ENCODE measurements at regions not wholly inside any gene's neighbourhood (a gene's known extent, or its start where the extent isn't known, plus 50 kb on each side); places are given as distances from the start of the nearest gene placed in this dataset.
A peak's percentile ranks its signal among the peaks of the same experiment; 100 is the strongest.

DNA sequence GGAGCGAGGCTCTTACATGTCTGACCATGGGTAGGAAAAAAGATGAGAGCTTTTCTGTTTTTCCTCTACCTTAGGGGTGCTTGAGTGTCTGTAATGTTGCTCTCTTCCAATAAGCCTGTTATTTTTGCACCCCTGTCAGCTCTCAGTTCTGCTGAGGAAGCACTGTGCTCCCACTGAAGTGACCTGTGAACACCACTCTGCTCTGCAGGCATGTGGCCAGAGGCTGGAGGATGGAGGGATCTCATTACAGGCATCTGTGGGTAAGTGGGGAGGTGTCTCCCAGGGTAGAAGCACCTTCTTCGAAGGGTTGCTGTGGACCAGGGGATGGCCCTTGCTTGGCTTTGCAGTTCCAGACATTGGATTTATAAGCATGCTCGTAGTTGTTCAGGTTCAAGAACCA, 56.8 kb upstream of the RBM15 start:
- TF ChIP-seq, protein P1, sequence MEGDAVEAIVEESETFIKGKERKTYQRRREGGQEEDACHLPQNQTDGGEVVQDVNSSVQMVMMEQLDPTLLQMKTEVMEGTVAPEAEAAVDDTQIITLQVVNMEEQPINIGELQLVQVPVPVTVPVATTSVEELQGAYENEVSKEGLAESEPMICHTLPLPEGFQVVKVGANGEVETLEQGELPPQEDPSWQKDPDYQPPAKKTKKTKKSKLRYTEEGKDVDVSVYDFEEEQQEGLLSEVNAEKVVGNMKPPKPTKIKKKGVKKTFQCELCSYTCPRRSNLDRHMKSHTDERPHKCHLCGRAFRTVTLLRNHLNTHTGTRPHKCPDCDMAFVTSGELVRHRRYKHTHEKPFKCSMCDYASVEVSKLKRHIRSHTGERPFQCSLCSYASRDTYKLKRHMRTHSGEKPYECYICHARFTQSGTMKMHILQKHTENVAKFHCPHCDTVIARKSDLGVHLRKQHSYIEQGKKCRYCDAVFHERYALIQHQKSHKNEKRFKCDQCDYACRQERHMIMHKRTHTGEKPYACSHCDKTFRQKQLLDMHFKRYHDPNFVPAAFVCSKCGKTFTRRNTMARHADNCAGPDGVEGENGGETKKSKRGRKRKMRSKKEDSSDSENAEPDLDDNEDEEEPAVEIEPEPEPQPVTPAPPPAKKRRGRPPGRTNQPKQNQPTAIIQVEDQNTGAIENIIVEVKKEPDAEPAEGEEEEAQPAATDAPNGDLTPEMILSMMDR (IDR thresholded peaks at IDR 0.05), result no peak
- intact Hi-C loops (cut with DNase I), result no loop called here
- no peaks in the 10 kb centered on the region for H3K4me1 ChIP-seq
- H3K27ac ChIP-seq, result no peak overlapping the region
- DNase-seq, result no peak
- no peak for ATAC-seq
- no peaks in the 10 kb centered on the region for H3K36me3 ChIP-seq
- H3K9me3 ChIP-seq, result no peaks in the 10 kb centered on the region
- H3K4me3 ChIP-seq, result no peak overlapping the region
- H3K27me3 ChIP-seq, result no peaks in the 10 kb centered on the region

DNA sequence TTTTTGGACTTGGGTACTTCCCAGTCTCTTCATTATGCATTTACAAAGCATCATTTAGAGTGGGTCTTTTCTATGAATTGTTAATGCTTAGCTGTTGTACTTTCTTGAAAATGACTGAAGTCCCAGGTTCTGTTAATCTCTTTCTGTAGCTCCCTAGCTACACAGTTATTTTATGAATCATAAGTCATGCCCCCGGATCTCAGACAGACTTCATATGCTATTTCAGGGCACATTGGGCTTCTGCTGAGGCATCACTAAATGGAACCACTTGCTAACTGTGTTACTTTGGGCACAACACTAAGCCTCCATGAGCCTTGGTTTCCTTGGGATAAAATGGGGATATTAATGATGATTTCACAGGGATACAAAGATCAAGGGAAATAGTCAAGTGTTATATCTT, 55.5 kb upstream of the RBM15 start:
- Histone ChIP-seq H3K9me3 (no peaks in the 10 kb centered on the region), H3K4me1 (no peaks in the 10 kb centered on the region), H3K27me3 (no peaks in the 10 kb centered on the region), H3K27ac (no peak overlapping the region), H3K4me3 (no peak overlapping the region), H3K36me3 (no peaks in the 10 kb centered on the region)
- no peak for ATAC-seq
- intact Hi-C loops (cut with DNase I), result no loop called here
- no peak for DNase-seq
- TF ChIP-seq, protein P1 (IDR thresholded peaks at IDR 0.05), result no peak

DNA sequence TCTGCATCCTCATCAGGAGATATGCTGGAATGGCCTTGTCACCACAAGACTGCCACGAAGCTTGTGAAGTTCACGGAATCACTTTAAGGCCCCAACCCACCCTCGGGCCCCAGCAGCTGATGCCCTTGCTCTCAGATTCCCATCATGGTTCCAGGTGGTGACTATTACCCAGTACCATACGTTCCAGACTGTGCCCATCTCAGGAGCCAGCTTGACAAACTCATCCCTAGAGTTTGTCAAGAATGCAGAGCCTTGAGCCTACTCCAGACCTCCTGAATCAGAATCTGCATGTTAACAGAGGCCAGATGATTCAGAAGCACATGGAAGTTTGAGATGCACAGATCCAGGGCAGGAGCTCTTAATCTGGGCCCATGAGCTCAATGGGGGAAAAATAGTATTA, 53.9 kb upstream of the RBM15 start:
- Histone ChIP-seq H3K4me1 (no peaks in the 10 kb centered on the region), H3K27ac (no peak overlapping the region), H3K9me3 (no peaks in the 10 kb centered on the region), H3K4me3 (no peak overlapping the region), H3K36me3 (no peaks in the 10 kb centered on the region), H3K27me3 (no peaks in the 10 kb centered on the region)
- TF ChIP-seq, protein P1 (IDR thresholded peaks at IDR 0.05), result no peak
- DNase-seq, result no peak
- intact Hi-C loops (cut with DNase I), result no loop called here
- no peak for ATAC-seq

DNA sequence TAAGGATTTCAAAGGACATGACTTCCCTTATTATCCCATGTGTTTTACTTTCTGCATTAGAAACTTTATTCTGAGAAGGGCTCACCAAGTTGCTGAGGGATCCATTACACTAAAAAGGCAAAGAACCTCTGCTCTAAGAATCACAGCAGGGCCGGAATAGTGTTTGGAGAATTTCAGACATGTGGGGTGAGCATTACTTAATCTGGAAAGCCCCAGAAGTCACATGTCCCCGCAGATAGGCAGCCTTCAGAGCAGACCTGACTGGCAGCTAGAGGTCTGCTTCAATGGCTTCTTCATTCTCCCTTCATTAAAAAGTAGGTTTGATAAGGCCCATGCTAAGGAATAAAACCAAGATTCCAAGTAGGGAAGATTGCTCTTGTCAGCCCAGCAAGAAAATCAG, 52.6 kb upstream of the RBM15 start:
- no peaks in the 10 kb centered on the region for H3K9me3 ChIP-seq
- H3K36me3 ChIP-seq, result no peaks in the 10 kb centered on the region
- DNase-seq (no peak), ATAC-seq (peak; percentile 26)
- H3K27ac ChIP-seq, result no peak overlapping the region
- H3K27me3 ChIP-seq, result no peaks in the 10 kb centered on the region
- TF ChIP-seq, protein P1 (IDR thresholded peaks at IDR 0.05), result no peak
- no peak overlapping the region for H3K4me3 ChIP-seq
- H3K4me1 ChIP-seq, result no peaks in the 10 kb centered on the region
- intact Hi-C loops (cut with DNase I), result no loop called here

DNA sequence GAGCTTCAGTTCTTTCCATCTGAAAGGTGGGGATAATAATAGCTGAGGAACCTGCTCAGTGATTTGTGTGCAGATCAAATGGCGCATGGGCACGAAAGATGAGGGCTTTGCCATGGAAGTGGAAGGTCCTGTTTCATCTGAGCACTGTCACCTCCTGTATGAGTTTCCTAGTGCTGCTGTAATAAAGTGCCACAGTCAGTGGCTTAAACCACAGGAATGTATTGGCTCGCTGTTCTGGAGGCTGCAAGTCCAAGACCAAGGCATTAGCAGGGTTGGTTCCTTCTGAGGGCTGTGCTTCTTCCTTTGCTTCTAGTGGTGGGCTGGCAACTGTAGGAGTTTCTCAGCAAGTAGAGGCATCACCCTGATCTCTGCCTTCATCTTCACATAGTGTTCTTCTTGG, 51.1 kb upstream of the RBM15 start:
- Histone ChIP-seq H3K4me1 (no peaks in the 10 kb centered on the region), H3K36me3 (no peaks in the 10 kb centered on the region), H3K4me3 (no peak overlapping the region), H3K27me3 (no peaks in the 10 kb centered on the region), H3K27ac (no peak overlapping the region), H3K9me3 (no peaks in the 10 kb centered on the region)
- no peak for DNase-seq
- intact Hi-C loops (cut with DNase I), result no loop called here
- ATAC-seq, result no peak
- TF ChIP-seq, protein P1 (IDR thresholded peaks at IDR 0.05), result no peak

Measured in upper lobe of right lung (tissue), 1 donor.